Brain microvascular endothelial cell (primary cell): ENCODE measurements at regions not wholly inside any gene's neighbourhood (a gene's known extent, or its start where the extent isn't known, plus 50 kb on each side); places are given as distances from the start of the nearest gene placed in this dataset.
A peak's percentile ranks its signal among the peaks of the same experiment; 100 is the strongest.

Source experiments
- DNase-seq: peaks from one replicate; pipeline ENCODE4 v3.0.0-alpha.2; 2020
- H3K27ac ChIP-seq: fragments of 250-450 bp; sonication (Bioruptor Pico); 2 replicates; pipeline ENCODE4 v1.5.1; 2020; ENCODE audit warnings: mild to moderate bottlenecking, moderate library complexity
- H3K27me3 ChIP-seq: fragments of 250-450 bp; sonication (Bioruptor Pico); replicated peaks from 2 replicates; pipeline ENCODE4 v1.5.1; 2020; ENCODE audit warnings: mild to moderate bottlenecking
- H3K36me3 ChIP-seq: fragments of 250-450 bp; sonication (Bioruptor Pico); replicated peaks from 2 replicates; pipeline ENCODE4 v1.5.1; 2020; ENCODE audit warnings: mild to moderate bottlenecking
- H3K4me3 ChIP-seq: 2 replicates; pipeline ENCODE4 v1.5.1; 2011; ENCODE audit warnings: low read depth, mild to moderate bottlenecking, control low read depth, low read length, moderate library complexity
- in situ Hi-C: cut with HindIII; loops from 2 replicates; pipeline ENCODE4 v1.10.0; 2017; ENCODE audit warnings: low sequenced_read_pairs, low pct_ligation_motif_present
- TF ChIP-seq, protein P1 (sequence below): IDR thresholded peaks from 2 replicates; pipeline ENCODE4 v1.5.1; 2011; ENCODE audit warnings: low read depth, mild to moderate bottlenecking, moderate library complexity, low read length, control low read depth, inconsistent platforms; ENCODE audit errors: missing control alignments

DNA sequence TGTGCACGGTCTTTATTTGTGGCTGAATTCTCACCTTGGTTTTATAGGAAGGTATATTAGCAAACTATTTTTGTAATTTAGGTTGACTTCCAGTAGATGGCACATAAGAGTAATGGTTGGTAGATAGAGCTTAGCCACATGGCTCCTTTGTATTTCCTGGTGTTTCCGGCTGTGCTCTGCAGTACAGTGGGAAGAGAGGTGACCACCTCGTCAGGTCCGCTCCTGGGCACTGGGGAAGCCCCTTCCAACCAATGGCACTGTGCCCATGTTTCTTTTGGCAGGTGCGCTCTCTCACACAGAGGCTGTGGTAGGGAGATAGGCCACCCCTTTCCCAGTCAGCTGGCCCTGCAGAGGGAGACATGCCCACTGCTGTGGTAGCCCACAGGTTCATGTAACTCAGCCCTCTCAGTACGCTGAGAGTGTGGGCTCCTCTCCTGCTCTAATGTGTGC lies 74.3 kb upstream of the ATP12A start:
- TF ChIP-seq, protein P1, sequence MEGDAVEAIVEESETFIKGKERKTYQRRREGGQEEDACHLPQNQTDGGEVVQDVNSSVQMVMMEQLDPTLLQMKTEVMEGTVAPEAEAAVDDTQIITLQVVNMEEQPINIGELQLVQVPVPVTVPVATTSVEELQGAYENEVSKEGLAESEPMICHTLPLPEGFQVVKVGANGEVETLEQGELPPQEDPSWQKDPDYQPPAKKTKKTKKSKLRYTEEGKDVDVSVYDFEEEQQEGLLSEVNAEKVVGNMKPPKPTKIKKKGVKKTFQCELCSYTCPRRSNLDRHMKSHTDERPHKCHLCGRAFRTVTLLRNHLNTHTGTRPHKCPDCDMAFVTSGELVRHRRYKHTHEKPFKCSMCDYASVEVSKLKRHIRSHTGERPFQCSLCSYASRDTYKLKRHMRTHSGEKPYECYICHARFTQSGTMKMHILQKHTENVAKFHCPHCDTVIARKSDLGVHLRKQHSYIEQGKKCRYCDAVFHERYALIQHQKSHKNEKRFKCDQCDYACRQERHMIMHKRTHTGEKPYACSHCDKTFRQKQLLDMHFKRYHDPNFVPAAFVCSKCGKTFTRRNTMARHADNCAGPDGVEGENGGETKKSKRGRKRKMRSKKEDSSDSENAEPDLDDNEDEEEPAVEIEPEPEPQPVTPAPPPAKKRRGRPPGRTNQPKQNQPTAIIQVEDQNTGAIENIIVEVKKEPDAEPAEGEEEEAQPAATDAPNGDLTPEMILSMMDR: peak; percentile 26
- DNase-seq: peak; percentile 18
- Histone ChIP-seq H3K27ac (no peak overlapping the region), H3K27me3 (no peaks in the 10 kb centered on the region), H3K36me3 (no peaks in the 10 kb centered on the region), H3K4me3 (no peak overlapping the region)
- in situ Hi-C loops: no loop called here

- Histone ChIP-seq H3K27ac (no peak overlapping the region), H3K27me3 (no peaks in the 10 kb centered on the region), H3K4me3 (no peak overlapping the region), H3K36me3 (no peaks in the 10 kb centered on the region)
- no peak for DNase-seq
- in situ Hi-C loops: no loop called here
- TF ChIP-seq, protein P1: no peak
Observed at GRCh38 chr13:24606486-24607170, 73.6 kb upstream of the ATP12A start.

DNA sequence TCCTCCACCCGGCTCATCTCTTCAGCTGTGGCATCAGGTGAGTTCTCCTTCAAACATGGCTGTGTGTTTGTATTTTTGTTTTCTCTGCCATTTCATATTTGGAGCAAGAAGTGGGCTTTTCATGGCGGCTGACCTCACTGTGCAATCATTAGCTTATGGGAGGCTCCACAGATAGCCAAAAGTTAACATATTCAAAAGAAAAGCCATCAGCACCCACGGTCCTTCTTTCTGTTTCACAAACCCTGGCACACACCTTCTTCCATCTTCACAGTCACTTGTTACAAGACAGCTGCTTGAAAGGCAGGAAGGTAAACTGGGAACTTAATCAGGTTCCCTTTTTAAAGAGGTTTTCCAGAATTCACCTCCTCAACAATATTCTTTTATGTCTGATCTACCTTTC lies 69.3 kb upstream of the ATP12A start:
- no peaks in the 10 kb centered on the region for H3K27me3 ChIP-seq
- no peak for DNase-seq
- TF ChIP-seq, protein P1: no peak
- no peak overlapping the region for H3K27ac ChIP-seq
- no peak overlapping the region for H3K4me3 ChIP-seq
- in situ Hi-C loops: no loop called here
- H3K36me3 ChIP-seq: no peaks in the 10 kb centered on the region

- Histone ChIP-seq H3K4me3 (no peak overlapping the region), H3K27me3 (no peaks in the 10 kb centered on the region), H3K27ac (no peak overlapping the region), H3K36me3 (no peaks in the 10 kb centered on the region)
- in situ Hi-C loops: no loop called here
- DNase-seq: no peak
- TF ChIP-seq, protein P1: no peak
Observed at GRCh38 chr13:24612726-24613125, 67.5 kb upstream of the ATP12A start.

- no peak overlapping the region for H3K27ac ChIP-seq
- in situ Hi-C loops: no loop called here
Observed at GRCh38 chr13:24613128-24613527, 67.1 kb upstream of the ATP12A start.

More at GRCh38 chr13:24613128-24613527, 67.1 kb upstream of the ATP12A start:
- no peaks in the 10 kb centered on the region for H3K27me3 ChIP-seq
- no peaks in the 10 kb centered on the region for H3K36me3 ChIP-seq
- no peak overlapping the region for H3K4me3 ChIP-seq
- TF ChIP-seq, protein P1: no peak
- no peak for DNase-seq
